Colonic mucosa (tissue), 4 donors: ENCODE measurements at regions not wholly inside any gene's neighbourhood (a gene's known extent, or its start where the extent isn't known, plus 50 kb on each side); places are given as distances from the start of the nearest gene placed in this dataset.

ENCODE experiments used
- DNase-seq: peaks from one replicate; pipeline ENCODE4 v3.0.0-alpha.2; 2020
- H3K27ac ChIP-seq: fragments of 200-600 bp; one replicate; pipeline ENCODE4 v1.8.0; 2021
- H3K27me3 ChIP-seq: fragments of 200-600 bp; one replicate; pipeline ENCODE4 v1.8.0; 2021
- H3K36me3 ChIP-seq: fragments of 200-600 bp; one replicate; pipeline ENCODE4 v1.8.0; 2021
- H3K4me1 ChIP-seq: fragments of 200-600 bp; one replicate; pipeline ENCODE4 v1.8.0; 2021; ENCODE audit warnings: mild to moderate bottlenecking
- H3K4me3 ChIP-seq: fragments of 200-600 bp; one replicate; pipeline ENCODE4 v1.8.0; 2021
- H3K9ac ChIP-seq, 2 donors: one replicate each; pipeline ENCODE4 v1.7.0; 2013; ENCODE audit warnings: control low read depth in 2 of 2, low read depth in 2 of 2, low read length in 2 of 2
- H3K9me3 ChIP-seq: fragments of 200-600 bp; one replicate; pipeline ENCODE4 v1.8.0; 2021
- CTCF ChIP-seq: fragments of 200-600 bp; IDR thresholded peaks from one replicate; pipeline ENCODE4 v1.8.0; 2022; ENCODE audit warnings: antibody characterized with exemption, mild to moderate bottlenecking
- intact Hi-C: fragments of 100-400 bp; cut with DNase I; formaldehyde crosslinking; loops from one replicate; pipeline ENCODE4 v1.14.1; 2022
- donor health status: healthy.
- donor health status: DM: no; HTN: no; CAD: no.
- donor health status: DM: no; HTN: no; CAD: no.

- no peak for TF ChIP-seq CTCF
- H3K27me3 ChIP-seq = no peaks in the 10 kb centered on the region
- H3K9ac ChIP-seq = no peak overlapping the region
- H3K9me3 ChIP-seq = no peaks in the 10 kb centered on the region
- intact Hi-C loops = no loop called here
- no peaks in the 10 kb centered on the region for H3K36me3 ChIP-seq
- no peak overlapping the region for H3K27ac ChIP-seq
- no peak for DNase-seq
- H3K4me3 ChIP-seq = no peak overlapping the region
- no peaks in the 10 kb centered on the region for H3K4me1 ChIP-seq
Observed at GRCh38 chr1:233843525-233844204, 60.8 kb upstream of the SLC35F3 start.

- Histone ChIP-seq H3K9ac (no peak overlapping the region), H3K4me1 (no peaks in the 10 kb centered on the region), H3K4me3 (no peak overlapping the region), H3K27ac (no peak overlapping the region), H3K36me3 (no peaks in the 10 kb centered on the region), H3K27me3 (no peaks in the 10 kb centered on the region), H3K9me3 (no peaks in the 10 kb centered on the region)
- no peak for DNase-seq
- TF ChIP-seq CTCF = no peak
- intact Hi-C loops = no loop called here
Observed at GRCh38 chr1:233844275-233844674, 60.2 kb upstream of the SLC35F3 start.

- Histone ChIP-seq H3K4me3 (no peak overlapping the region), H3K9me3 (no peaks in the 10 kb centered on the region), H3K36me3 (no peaks in the 10 kb centered on the region), H3K4me1 (no peaks in the 10 kb centered on the region), H3K27me3 (no peaks in the 10 kb centered on the region), H3K27ac (no peak overlapping the region), H3K9ac (no peak overlapping the region)
- TF ChIP-seq CTCF = no peak
- intact Hi-C loops = no loop called here
- no peak for DNase-seq
Observed at GRCh38 chr1:233844692-233845091, 59.8 kb upstream of the SLC35F3 start.
